ENCODE measurements at regions not wholly inside any gene's neighbourhood (a gene's known extent, or its start where the extent isn't known, plus 50 kb on each side); places are given as distances from the start of the nearest gene placed in this dataset.

GRCh38 chr15:27669641-27670040, 429.5 kb downstream of the OCA2 start:
- no peak for TF ChIP-seq CTCF (IDR thresholded peaks at IDR 0.05; ENCODE audit: insufficient read depth, low read depth, low read length)
- Histone ChIP-seq H3K27me3 (ENCODE audit: control insufficient read depth, insufficient read depth, low read length) (no peaks in the 10 kb centered on the region), H3K36me3 (ENCODE audit: control insufficient read depth, insufficient read depth, low read length) (no peaks in the 10 kb centered on the region), H3K4me3 (ENCODE audit: low read depth, low read length) (no peak overlapping the region)
- CTCF ChIA-PET, result no interaction called here
- DNase-seq (ENCODE audit: low read depth), result no peak
- POLR2A ChIA-PET, result no interaction called here

- no peak for DNase-seq (ENCODE audit: low read depth)
- CTCF ChIA-PET, result no interaction called here
- H3K27me3 ChIP-seq (ENCODE audit: control insufficient read depth, insufficient read depth, low read length), result no peaks in the 10 kb centered on the region
- no peak for TF ChIP-seq CTCF (IDR thresholded peaks at IDR 0.05; ENCODE audit: insufficient read depth, low read depth, low read length)
- POLR2A ChIA-PET, result no interaction called here
- no peaks in the 10 kb centered on the region for H3K36me3 ChIP-seq (ENCODE audit: control insufficient read depth, insufficient read depth, low read length)
- no peak overlapping the region for H3K4me3 ChIP-seq (ENCODE audit: low read depth, low read length)
Observed at GRCh38 chr15:27668471-27669220, 430.5 kb downstream of the OCA2 start.

GRCh38 chr15:27665002-27665401, 434.1 kb downstream of the OCA2 start:
- no peak for TF ChIP-seq CTCF (IDR thresholded peaks at IDR 0.05; ENCODE audit: insufficient read depth, low read depth, low read length)
- ChIA-PET CTCF (interaction anchor here (1.2 kb wide), 1 partner anchor 12 kb away, joined by 4 read pairs; no protein-coding TSS in a partner anchor), POLR2A (no interaction called here)
- Histone ChIP-seq H3K27me3 (ENCODE audit: control insufficient read depth, insufficient read depth, low read length) (no peaks in the 10 kb centered on the region), H3K4me3 (ENCODE audit: low read depth, low read length) (no peak overlapping the region), H3K36me3 (ENCODE audit: control insufficient read depth, insufficient read depth, low read length) (no peaks in the 10 kb centered on the region)
- DNase-seq (ENCODE audit: low read depth), result no peak

- no peak overlapping the region for H3K4me3 ChIP-seq (ENCODE audit: low read depth, low read length)
- DNase-seq (ENCODE audit: low read depth), result no peak
- H3K36me3 ChIP-seq (ENCODE audit: control insufficient read depth, insufficient read depth, low read length), result no peaks in the 10 kb centered on the region
- ChIA-PET CTCF (no interaction called here), POLR2A (no interaction called here)
- TF ChIP-seq CTCF (IDR thresholded peaks at IDR 0.05; ENCODE audit: insufficient read depth, low read depth, low read length), result no peak
- no peaks in the 10 kb centered on the region for H3K27me3 ChIP-seq (ENCODE audit: control insufficient read depth, insufficient read depth, low read length)
Observed at GRCh38 chr15:27662892-27663291, 436.2 kb downstream of the OCA2 start.

GRCh38 chr15:27660676-27661075, 438.4 kb downstream of the OCA2 start:
- TF ChIP-seq CTCF (IDR thresholded peaks at IDR 0.05; ENCODE audit: insufficient read depth, low read depth, low read length), result no peak
- no peak for DNase-seq (ENCODE audit: low read depth)
- CTCF ChIA-PET, result no interaction called here
- no peaks in the 10 kb centered on the region for H3K36me3 ChIP-seq (ENCODE audit: control insufficient read depth, insufficient read depth, low read length)
- no peaks in the 10 kb centered on the region for H3K27me3 ChIP-seq (ENCODE audit: control insufficient read depth, insufficient read depth, low read length)
- H3K4me3 ChIP-seq (ENCODE audit: low read depth, low read length), result no peak overlapping the region
- POLR2A ChIA-PET, result no interaction called here
